ENCODE measurements at regions not wholly inside any gene's neighbourhood (a gene's known extent, or its start where the extent isn't known, plus 50 kb on each side); places are given as distances from the start of the nearest gene placed in this dataset.
"Not testable (repeated sequence)": the region's sequence is repeated elsewhere in the genome, so short reads cannot be mapped to it uniquely, and the experiment has no call there.

GRCh38 chr1:190685676-190686075 is 208.0 kb upstream of the BRINP3 start:
- no peak for DNase-seq (ENCODE audit: low read depth)
- TF ChIP-seq CTCF (IDR thresholded peaks at IDR 0.05; ENCODE audit: insufficient read depth, low read length), result no peak
- H3K4me3 ChIP-seq (ENCODE audit: low read depth, low read length), result no peak overlapping the region

GRCh38 chr1:190688096-190688495 is 210.4 kb upstream of the BRINP3 start:
- H3K4me3 ChIP-seq (ENCODE audit: low read depth, low read length), result no peak overlapping the region
- no peak for DNase-seq (ENCODE audit: low read depth)
- TF ChIP-seq CTCF (IDR thresholded peaks at IDR 0.05; ENCODE audit: insufficient read depth, low read length), result no peak

- H3K4me3 ChIP-seq (ENCODE audit: low read depth, low read length); DNase-seq (ENCODE audit: low read depth): not testable (repeated sequence)
Measured at GRCh38 chr1:190698488-190698887, 220.8 kb upstream of the BRINP3 start.

DNA sequence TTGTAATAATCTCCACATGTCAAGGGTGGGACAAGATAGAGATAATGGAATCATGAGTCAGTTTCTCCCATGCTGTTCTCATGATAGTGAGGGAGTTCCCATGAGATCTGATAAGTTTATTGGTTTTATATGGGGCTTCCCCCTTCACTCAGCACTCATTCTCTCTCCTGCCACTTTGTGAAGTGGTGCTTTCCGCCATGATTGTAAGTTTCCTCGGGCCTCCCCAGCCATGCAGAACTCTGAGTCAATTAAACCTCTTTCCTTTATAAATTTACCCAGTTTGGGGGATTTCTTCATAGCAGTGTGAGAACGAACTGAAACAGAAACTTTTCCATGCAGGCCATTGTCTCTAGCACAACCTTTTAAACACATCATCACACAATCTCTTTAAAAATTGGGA is 221.5 kb upstream of the BRINP3 start:
- no peak for TF ChIP-seq CTCF (IDR thresholded peaks at IDR 0.05; ENCODE audit: insufficient read depth, low read length)
- H3K4me3 ChIP-seq (ENCODE audit: low read depth, low read length), result no peak overlapping the region
- DNase-seq (ENCODE audit: low read depth), result no peak

GRCh38 chr1:190708418-190709057 is 230.9 kb upstream of the BRINP3 start:
- H3K4me3 ChIP-seq (ENCODE audit: low read depth, low read length), result no peak overlapping the region
- DNase-seq (ENCODE audit: low read depth), result no peak
- no peak for TF ChIP-seq CTCF (IDR thresholded peaks at IDR 0.05; ENCODE audit: insufficient read depth, low read length)

GRCh38 chr1:190711069-190711468 is 233.4 kb upstream of the BRINP3 start:
- no peak for DNase-seq (ENCODE audit: low read depth)
- no peak overlapping the region for H3K4me3 ChIP-seq (ENCODE audit: low read depth, low read length)
- TF ChIP-seq CTCF (IDR thresholded peaks at IDR 0.05; ENCODE audit: insufficient read depth, low read length), result no peak

DNA sequence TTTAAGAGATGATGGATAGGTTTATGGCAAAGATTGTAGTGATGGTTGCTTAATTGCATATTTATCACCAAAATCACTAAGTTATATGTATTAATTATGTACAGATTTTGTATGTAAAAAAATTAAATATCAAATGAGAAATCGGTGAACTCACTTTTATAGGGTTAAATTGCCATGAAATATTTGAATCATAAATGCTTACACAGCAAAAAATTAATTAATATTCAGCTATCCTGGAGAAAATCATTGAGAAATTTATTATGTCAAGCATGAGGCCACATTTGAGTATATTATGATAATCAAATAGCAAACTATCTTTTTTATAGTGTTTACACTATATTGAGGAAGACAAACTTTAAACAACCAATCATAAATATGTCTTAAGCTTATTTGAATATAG is 239.4 kb upstream of the BRINP3 start:
- no peak for DNase-seq (ENCODE audit: low read depth)

More for the DNA sequence above, 239.4 kb upstream of the BRINP3 start:
- no peak for TF ChIP-seq CTCF (IDR thresholded peaks at IDR 0.05; ENCODE audit: insufficient read depth, low read length)
- no peak overlapping the region for H3K4me3 ChIP-seq (ENCODE audit: low read depth, low read length)

Measured in fibroblast of the aortic adventitia (primary cell).